Kidney epithelial cell (primary cell): ENCODE measurements at regions not wholly inside any gene's neighbourhood (a gene's known extent, or its start where the extent isn't known, plus 50 kb on each side); places are given as distances from the start of the nearest gene placed in this dataset.

Experiments
- DNase-seq: peaks from one replicate; pipeline ENCODE4 v3.0.0-alpha.2; 2010; ENCODE audit warnings: low read depth
- H3K27me3 ChIP-seq: 2 replicates; pipeline ENCODE4 v1.6.0; 2011; ENCODE audit warnings: low read length; ENCODE audit not compliant: control insufficient read depth, insufficient read depth
- H3K36me3 ChIP-seq: 2 replicates; pipeline ENCODE4 v1.5.1; 2011; ENCODE audit warnings: low read length; ENCODE audit not compliant: control insufficient read depth, insufficient read depth
- H3K4me3 ChIP-seq: 2 replicates; pipeline ENCODE4 v1.5.1; 2011; ENCODE audit warnings: low read depth, mild to moderate bottlenecking, control low read depth, low read length
- CTCF ChIP-seq: IDR thresholded peaks from 2 replicates; pipeline ENCODE4 v1.5.1; 2011; ENCODE audit warnings: mild to moderate bottlenecking, moderate library complexity, low read length, control low read depth, inconsistent platforms; ENCODE audit not compliant: insufficient read depth, poor library complexity, severe bottlenecking

GRCh38 chr14:98181768-98182167, 1090.2 kb downstream of the BCL11B start:
- Histone ChIP-seq H3K4me3 (no peak overlapping the region), H3K36me3 (no peaks in the 10 kb centered on the region), H3K27me3 (no peaks in the 10 kb centered on the region)
- TF ChIP-seq CTCF: no peak
- no peak for DNase-seq

- H3K4me3 ChIP-seq: no peak overlapping the region
- no peaks in the 10 kb centered on the region for H3K36me3 ChIP-seq
- TF ChIP-seq CTCF: no peak
- no peak for DNase-seq
- H3K27me3 ChIP-seq: no peaks in the 10 kb centered on the region
Observed at GRCh38 chr14:98182393-98183055, 1089.5 kb downstream of the BCL11B start.

GRCh38 chr14:98183556-98183955, 1088.4 kb downstream of the BCL11B start:
- H3K36me3 ChIP-seq: no peaks in the 10 kb centered on the region
- no peak overlapping the region for H3K4me3 ChIP-seq
- no peak for TF ChIP-seq CTCF
- H3K27me3 ChIP-seq: no peaks in the 10 kb centered on the region
- DNase-seq: no peak

GRCh38 chr14:98184457-98184856, 1087.5 kb downstream of the BCL11B start:
- no peak for TF ChIP-seq CTCF

GRCh38 chr14:98185036-98185435, 1087.0 kb downstream of the BCL11B start:
- no peak for DNase-seq
- H3K4me3 ChIP-seq: no peak overlapping the region
- TF ChIP-seq CTCF: no peak
- no peaks in the 10 kb centered on the region for H3K36me3 ChIP-seq
- no peaks in the 10 kb centered on the region for H3K27me3 ChIP-seq

More at GRCh38 chr14:98184457-98184856, 1087.5 kb downstream of the BCL11B start:
- Histone ChIP-seq H3K36me3 (no peaks in the 10 kb centered on the region), H3K4me3 (no peak overlapping the region), H3K27me3 (no peaks in the 10 kb centered on the region)
- DNase-seq: no peak

- Histone ChIP-seq H3K27me3 (no peaks in the 10 kb centered on the region), H3K36me3 (no peaks in the 10 kb centered on the region), H3K4me3 (no peak overlapping the region)
- no peak for DNase-seq
- no peak for TF ChIP-seq CTCF
Observed at GRCh38 chr14:98186140-98186539, 1085.9 kb downstream of the BCL11B start.
